ENCODE measurements at regions not wholly inside any gene's neighbourhood (a gene's known extent, or its start where the extent isn't known, plus 50 kb on each side); places are given as distances from the start of the nearest gene placed in this dataset.

DNA sequence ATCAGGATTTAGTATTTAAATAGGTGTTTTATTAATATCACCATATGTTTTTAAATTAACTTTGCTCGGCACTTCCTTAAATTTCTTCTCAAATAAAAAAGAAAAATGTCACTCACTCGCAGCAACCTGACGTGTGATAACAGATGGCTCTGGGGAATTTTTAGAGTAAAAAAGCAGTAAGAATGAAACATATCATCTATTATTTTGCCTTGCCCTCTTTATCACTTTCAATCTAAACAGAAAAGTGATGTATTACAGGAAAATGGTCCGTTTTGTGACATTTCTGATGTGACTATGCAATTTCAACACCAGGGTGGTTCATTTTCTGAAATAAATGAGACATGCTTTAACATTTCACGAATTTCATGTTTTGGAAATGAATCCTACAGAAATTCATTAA is 1368.0 kb upstream of the LRRTM1 start:
- TF ChIP-seq POLR2A (IDR thresholded peaks at IDR 0.05), result no peak
- ATAC-seq (no peak), DNase-seq (no peak)
- H3K27ac ChIP-seq, result no peak overlapping the region
- H3K36me3 ChIP-seq, result no peaks in the 10 kb centered on the region
- intact Hi-C loops (cut with DNase I), result no loop called here
- 62 to 73% (median 66%) methylated on average over 5 of the region's 5 CpGs for WGBS, 4 donors
- H3K4me3 ChIP-seq, result no peak overlapping the region
- H3K27me3 ChIP-seq, result no peaks in the 10 kb centered on the region
- no peaks in the 10 kb centered on the region for H3K9me3 ChIP-seq
- H3K4me1 ChIP-seq, result no peaks in the 10 kb centered on the region

DNA sequence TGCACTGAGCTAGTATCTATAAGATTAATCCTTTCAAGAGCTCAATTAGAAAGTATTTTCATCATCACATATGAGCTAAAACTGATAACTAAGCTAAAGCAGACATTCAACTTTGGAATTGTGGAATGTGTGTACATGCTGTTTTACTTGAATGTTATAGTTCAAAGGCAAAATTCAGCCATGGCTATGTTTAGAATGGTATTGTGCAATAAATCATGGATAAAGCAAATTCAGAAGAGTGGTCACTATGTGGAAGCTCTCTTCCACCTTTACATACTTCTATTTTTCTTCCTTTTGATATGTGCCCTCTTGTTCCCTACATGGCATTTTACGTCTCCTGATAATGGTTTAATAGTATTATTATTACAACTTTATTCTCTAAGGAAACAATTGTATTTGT is 1366.3 kb upstream of the LRRTM1 start:
- no peaks in the 10 kb centered on the region for H3K4me1 ChIP-seq
- ATAC-seq, result no peak
- no peak for DNase-seq
- H3K27ac ChIP-seq, result no peak overlapping the region
- 87 to 92% (median 89%) methylated on average over 1 of the region's 1 CpG for WGBS, 4 donors
- no peak overlapping the region for H3K4me3 ChIP-seq
- no peaks in the 10 kb centered on the region for H3K36me3 ChIP-seq
- intact Hi-C loops (cut with DNase I), result no loop called here
- TF ChIP-seq CTCF (IDR thresholded peaks at IDR 0.05) (no peak), POLR2A (IDR thresholded peaks at IDR 0.05) (no peak)
- no peaks in the 10 kb centered on the region for H3K27me3 ChIP-seq
- no peaks in the 10 kb centered on the region for H3K9me3 ChIP-seq

DNA sequence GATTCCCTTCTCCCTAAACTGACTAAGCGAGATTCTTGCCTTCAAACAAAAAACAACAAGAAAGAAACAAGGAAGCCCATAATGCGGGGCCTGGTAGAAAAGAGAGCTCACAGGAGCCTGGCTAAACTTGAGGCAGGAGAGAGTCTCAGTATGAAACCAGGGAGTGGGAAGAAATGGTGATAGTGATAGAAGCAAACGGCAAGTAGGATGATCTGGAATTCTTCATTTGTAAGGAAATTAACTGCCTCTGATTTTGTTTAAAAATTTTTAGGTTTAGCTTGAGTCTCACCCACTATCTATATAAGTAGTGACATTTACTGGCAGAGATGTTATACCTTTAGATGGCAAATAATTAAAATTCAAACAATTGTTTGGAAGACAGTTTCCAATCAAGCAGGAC is 1356.5 kb upstream of the LRRTM1 start:
- DNase-seq, result no peak
- Histone ChIP-seq H3K27ac (no peak overlapping the region), H3K4me3 (no peak overlapping the region), H3K4me1 (no peaks in the 10 kb centered on the region), H3K9me3 (peaks cover 0 to 32% (median 14%) of the 10 kb centered on the region in 12 donors), H3K36me3 (no peaks in the 10 kb centered on the region), H3K27me3 (no peaks in the 10 kb centered on the region)
- intact Hi-C loops (cut with DNase I), result no loop called here
- TF ChIP-seq CTCF (IDR thresholded peaks at IDR 0.05), result no peak
- TF ChIP-seq POLR2A (IDR thresholded peaks at IDR 0.05), result no peak
- WGBS, 4 donors, result 71 to 83% (median 79%) methylated on average over 3 of the region's 3 CpGs
- ATAC-seq, result no peak

DNA sequence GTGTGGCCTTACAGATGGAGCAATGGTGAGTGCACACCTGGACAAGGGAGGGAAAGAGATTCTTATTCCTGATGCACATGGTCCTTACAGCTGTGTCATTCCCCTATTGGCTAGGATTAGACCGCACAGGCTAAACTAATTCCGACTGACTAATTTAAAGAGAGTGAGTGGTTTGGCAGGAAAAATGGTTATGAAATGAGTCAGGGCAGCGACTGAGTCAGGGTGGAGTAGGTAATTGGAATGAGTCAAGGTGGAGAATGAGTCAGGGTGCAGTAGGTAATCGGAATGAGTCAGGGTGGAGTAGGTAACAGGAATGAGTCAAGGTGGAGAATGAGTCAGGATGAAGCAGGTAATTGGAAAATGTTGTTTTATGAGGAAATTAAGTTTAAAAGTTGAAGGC is 1353.7 kb upstream of the LRRTM1 start:
- H3K27ac ChIP-seq, result no peak overlapping the region
- H3K9me3 ChIP-seq, result peaks cover 0 to 32% (median 16%) of the 10 kb centered on the region in 12 donors
- TF ChIP-seq POLR2A (IDR thresholded peaks at IDR 0.05) (no peak), CTCF (IDR thresholded peaks at IDR 0.05) (no peak)
- no peaks in the 10 kb centered on the region for H3K36me3 ChIP-seq
- DNase-seq, result no peak
- H3K27me3 ChIP-seq, result no peaks in the 10 kb centered on the region
- intact Hi-C loops (cut with DNase I), result no loop called here
- H3K4me1 ChIP-seq, result no peaks in the 10 kb centered on the region
- no peak for ATAC-seq
- no peak overlapping the region for H3K4me3 ChIP-seq
- WGBS, 4 donors, result 80 to 89% (median 85%) methylated on average over 4 of the region's 4 CpGs

All from heart left ventricle (tissue), 16 donors.